ENCODE measurements at regions not wholly inside any gene's neighbourhood (a gene's known extent, or its start where the extent isn't known, plus 50 kb on each side); places are given as distances from the start of the nearest gene placed in this dataset.

- TF ChIP-seq CTCF (IDR thresholded peaks at IDR 0.05; ENCODE audit: low read depth, low read length, poor library complexity, severe bottlenecking) (no peak), EZH2phosphoT487 (IDR thresholded peaks at IDR 0.05; ENCODE audit: borderline replicate concordance, low read length) (no peak)
These were observed 207.1 kb upstream of the CIBAR2 start for GRCh38 chr16:85319208-85319983.
